GM13976 (cell line): ENCODE measurements at regions not wholly inside any gene's neighbourhood (a gene's known extent, or its start where the extent isn't known, plus 50 kb on each side); places are given as distances from the start of the nearest gene placed in this dataset.

Experiments
- DNase-seq: peaks from one replicate; pipeline ENCODE4 v3.0.0; 2012; ENCODE audit warnings: low spot score
- CTCF ChIP-seq: IDR thresholded peaks from 2 replicates; pipeline ENCODE4 v1.5.1; 2012; ENCODE audit warnings: borderline replicate concordance, mild to moderate bottlenecking; ENCODE audit not compliant: insufficient read depth; ENCODE audit errors: extremely low read depth, missing control alignments, control extremely low read depth
- in situ Hi-C: fragments of 300-500 bp; cut with MboI; formaldehyde crosslinking; loops from one replicate; pipeline ENCODE4 v1.12.0; 2022; ENCODE audit warnings: low sequenced_read_pairs, mixed read lengths, inconsistent platforms; ENCODE audit not compliant: unreplicated experiment

GRCh38 chr22:49371325-49372110 lies 456.2 kb downstream of the BRD1 start:
- DNase-seq, result no peak
- no peak for TF ChIP-seq CTCF
- in situ Hi-C loops, result no loop called here

GRCh38 chr22:49370627-49371301 lies 456.9 kb downstream of the BRD1 start:
- DNase-seq, result no peak
- no peak for TF ChIP-seq CTCF
- in situ Hi-C loops, result no loop called here

DNA sequence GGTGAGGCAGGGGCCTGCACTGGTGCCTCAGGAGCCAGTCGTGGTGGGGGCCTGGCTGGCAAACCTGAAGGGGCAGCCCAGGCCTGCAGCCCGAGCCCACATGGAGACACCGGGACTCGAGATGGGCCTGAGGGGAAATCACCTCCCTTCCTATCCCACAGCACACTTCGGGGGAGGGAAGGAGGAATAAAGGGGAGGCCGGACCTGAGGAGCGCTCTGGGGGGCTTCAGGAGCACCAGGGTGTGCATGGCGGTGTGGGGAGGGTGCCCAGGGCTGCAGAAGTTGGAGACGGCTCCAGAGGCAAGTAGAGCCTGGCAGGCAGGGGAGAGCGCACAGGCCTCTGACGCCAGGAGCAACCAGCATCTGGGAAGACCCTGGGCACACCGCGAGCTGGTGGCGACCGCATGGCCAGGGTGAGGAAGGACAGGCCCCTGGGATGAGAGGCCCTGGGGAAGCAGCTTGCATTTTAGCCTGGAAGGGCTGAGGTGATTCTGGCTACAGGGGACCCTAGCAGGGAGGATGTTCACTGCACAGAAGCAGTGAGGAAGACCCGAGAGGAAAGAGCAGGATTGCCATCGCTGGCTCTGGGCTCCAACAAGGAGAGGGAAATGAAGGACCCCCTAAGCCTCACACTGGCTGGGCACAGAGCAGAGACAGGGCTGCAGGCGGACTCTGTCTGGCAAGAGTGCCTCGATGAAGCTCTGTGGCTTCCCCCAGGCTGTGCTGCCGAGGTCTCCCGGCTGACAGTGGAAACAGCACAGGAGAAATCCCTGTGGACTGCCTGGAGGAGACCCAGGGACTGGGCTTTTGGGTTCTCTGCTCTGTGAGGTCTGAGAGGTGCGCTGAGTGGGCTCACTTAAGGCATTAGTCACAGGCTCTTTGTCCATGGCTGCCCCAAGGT lies 457.7 kb downstream of the BRD1 start:
- DNase-seq, result no peak
- in situ Hi-C loops, result no loop called here
- TF ChIP-seq CTCF, result no peak

DNA sequence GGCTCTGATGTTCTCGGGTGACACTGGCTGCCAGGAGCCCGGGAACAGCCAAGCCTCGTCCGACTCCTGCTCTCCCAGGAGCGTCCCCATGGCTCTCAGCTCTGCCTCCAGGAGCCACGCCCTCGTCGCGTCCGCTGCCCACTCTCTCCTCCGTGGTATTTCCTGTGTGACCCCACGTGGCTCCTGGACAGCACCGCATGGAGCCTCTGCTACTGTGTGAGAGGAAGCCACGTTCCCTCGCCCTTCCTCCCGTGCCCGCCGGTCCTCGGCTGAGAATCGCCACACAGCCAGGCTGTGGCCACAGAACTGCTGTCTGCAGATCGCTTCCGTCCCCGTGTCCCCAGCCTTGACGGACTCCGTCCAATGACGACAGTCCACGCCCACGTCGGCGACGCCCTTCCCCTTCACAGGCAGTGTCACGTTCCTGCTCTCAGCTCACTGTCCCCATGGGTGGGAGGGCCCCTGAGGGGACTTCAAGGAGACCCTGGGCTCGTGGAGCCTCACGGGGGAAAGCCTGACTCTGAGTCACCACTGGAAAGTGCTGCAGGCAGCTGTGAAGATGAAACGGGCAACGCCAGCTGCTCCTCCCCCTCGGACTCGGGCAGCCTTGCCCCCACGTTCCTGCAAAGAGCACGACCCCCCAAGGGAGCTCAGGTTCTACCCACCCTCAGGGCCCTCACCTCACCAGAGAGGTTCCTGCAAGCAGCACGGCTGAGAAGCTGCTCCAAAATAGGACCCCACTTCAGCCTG lies 458.5 kb downstream of the BRD1 start:
- in situ Hi-C loops, result no loop called here
- TF ChIP-seq CTCF, result no peak
- no peak for DNase-seq

GRCh38 chr22:49368221-49368975 lies 459.3 kb downstream of the BRD1 start:
- DNase-seq, result no peak
- in situ Hi-C loops, result no loop called here
- TF ChIP-seq CTCF, result no peak
